GM12878 (cell line): ENCODE measurements at regions not wholly inside any gene's neighbourhood (a gene's known extent, or its start where the extent isn't known, plus 50 kb on each side); places are given as distances from the start of the nearest gene placed in this dataset.

Experiments used
- ATAC-seq: fragments of 200-7000 bp; cut with Tn5 transposase; 3 replicates; pipeline ENCODE4 v1.9.1; 2020; ENCODE audit warnings: mild to moderate bottlenecking, moderate library complexity
- BruUV-seq: library from RNA; stranded (reverse); fragments of 400-500 nt; replicated peaks from 2 replicates; lab custom pipeline; 2021; lab: Mats Ljungman, UMichigan
- CTCF ChIA-PET: fragments of 300-600 bp; sonication (Branson Sonifier 250); formaldehyde crosslinking; extraction: SDS; loops from one replicate; lab custom pipeline; 2021; ENCODE audit warnings: inconsistent platforms; lab: Yijun Ruan, JAX
- POLR2A ChIA-PET: fragments of 350-600 bp; formaldehyde crosslinking; extraction: SDS; loops from one replicate; lab custom pipeline; 2021; ENCODE audit warnings: inconsistent platforms; lab: Charles Lee
- RAD21 ChIA-PET: fragments of 300-600 bp; sonication (Branson Sonifier 250); formaldehyde crosslinking; loops from one replicate; lab custom pipeline; 2023; ENCODE audit warnings: antibody characterized with exemption; ENCODE audit not compliant: unreplicated experiment; lab: Charles Lee
- SMC1A ChIA-PET: fragments of 300-600 bp; sonication (Branson Sonifier 250); formaldehyde crosslinking; loops from one replicate; lab custom pipeline; 2023; ENCODE audit not compliant: unreplicated experiment, uncharacterized antibody; lab: Charles Lee
- DNase-seq: peaks from one replicate; pipeline ENCODE4 v3.0.0-alpha.2; 2011; ENCODE audit warnings: low read depth, low spot score
- FAIRE-seq: peaks from 3 replicates; lab custom pipeline; 2011; peaks lifted over from hg19 to GRCh38; lab: Jason Lieb, UNC
- H2AFZ ChIP-seq: 2 replicates; pipeline ENCODE4 v1.6.0; 2011; ENCODE audit warnings: low read depth, low read length, control low read depth; ENCODE audit not compliant: control insufficient read depth
- H3K27ac ChIP-seq: 2 replicates; pipeline ENCODE4 v1.5.1; 2011; ENCODE audit warnings: control low read depth; ENCODE audit not compliant: control insufficient read depth, insufficient read depth
- H3K27me3 ChIP-seq, 2 experiments: replicated peaks in 1 of 2; 2 replicates each; pipeline versions ENCODE4 v1.6.0 to v1.6.1; 2011; ENCODE audit warnings: low read length in 1 of 2; ENCODE audit not compliant: control insufficient read depth in 2 of 2, insufficient read depth in 2 of 2
- H3K36me3 ChIP-seq, 2 experiments: 2 replicates each; pipeline ENCODE4 v1.5.1; 2011; ENCODE audit warnings: low read length in 1 of 2; ENCODE audit not compliant: control insufficient read depth in 2 of 2, insufficient read depth in 2 of 2
- H3K4me1 ChIP-seq: 2 replicates; pipeline ENCODE4 v1.6.1; 2011; ENCODE audit warnings: mild to moderate bottlenecking, low read length, moderate library complexity, mixed read lengths; ENCODE audit not compliant: control insufficient read depth, insufficient read depth
- H3K4me2 ChIP-seq: 2 replicates; pipeline ENCODE4 v1.6.0; 2011; ENCODE audit warnings: control low read depth; ENCODE audit not compliant: control insufficient read depth, insufficient read depth
- H3K4me3 ChIP-seq: fragments of 200-600 bp; sonication (generic); 2 replicates; pipeline ENCODE4 v1.5.1; 2016
- H3K79me2 ChIP-seq: 2 replicates; pipeline ENCODE4 v1.6.0; 2011; ENCODE audit warnings: low read length; ENCODE audit not compliant: control insufficient read depth, insufficient read depth
- H3K9ac ChIP-seq: 2 replicates; pipeline ENCODE4 v1.8.0; 2011; ENCODE audit warnings: low read length, control low read depth, mixed read lengths; ENCODE audit not compliant: control insufficient read depth, insufficient read depth
- H3K9me3 ChIP-seq: replicated peaks from 3 replicates; pipeline ENCODE4 v1.5.1; 2011; ENCODE audit warnings: mild to moderate bottlenecking, low read length; ENCODE audit not compliant: control insufficient read depth, insufficient read depth
- H4K20me1 ChIP-seq: 2 replicates; pipeline ENCODE4 v1.6.0; 2011; ENCODE audit not compliant: control insufficient read depth, insufficient read depth
- BCL3 ChIP-seq: IDR thresholded peaks from 2 replicates; pipeline ENCODE4 v1.6.1; 2011; ENCODE audit warnings: borderline replicate concordance, low read depth, mild to moderate bottlenecking, moderate library complexity, low read length; ENCODE audit not compliant: insufficient read depth, poor library complexity, severe bottlenecking
- CREM ChIP-seq: IDR thresholded peaks from 2 replicates; pipeline ENCODE4 v1.6.1; 2014; ENCODE audit warnings: antibody characterized with exemption, low read depth
- EED ChIP-seq: sonication (generic); IDR thresholded peaks from 2 replicates; pipeline ENCODE4 v1.6.1; 2016; ENCODE audit warnings: antibody characterized with exemption, low read depth
- JUND ChIP-seq: IDR thresholded peaks from 2 replicates; pipeline ENCODE4 v1.6.1; 2012; ENCODE audit warnings: low read depth, mild to moderate bottlenecking, low read length, improper control_type of control experiment, moderate library complexity
- MLLT1 ChIP-seq: fragments of 450-650 bp; IDR thresholded peaks from 2 replicates; pipeline ENCODE4 v1.6.1; 2016; ENCODE audit warnings: mild to moderate bottlenecking
- MTA2 ChIP-seq: fragments of 450-650 bp; IDR thresholded peaks from 2 replicates; pipeline ENCODE4 v1.6.1; 2016; ENCODE audit warnings: low read depth, mild to moderate bottlenecking, moderate library complexity
- RAD21 ChIP-seq: IDR thresholded peaks from 2 replicates; pipeline ENCODE4 v1.6.1; 2011; ENCODE audit warnings: mild to moderate bottlenecking, low read depth, low read length, moderate library complexity; ENCODE audit not compliant: insufficient read depth
- RAD51 ChIP-seq: fragments of 450-650 bp; IDR thresholded peaks from 2 replicates; pipeline ENCODE4 v1.6.1; 2016; ENCODE audit warnings: moderate library complexity, mild to moderate bottlenecking, inconsistent platforms
- RELB ChIP-seq: fragments of 450-650 bp; IDR thresholded peaks from 2 replicates; pipeline ENCODE4 v1.6.1; 2017; ENCODE audit warnings: low read depth, mild to moderate bottlenecking, moderate library complexity
- SIX5 ChIP-seq: IDR thresholded peaks from 2 replicates; pipeline ENCODE4 v1.6.1; 2011; ENCODE audit warnings: mild to moderate bottlenecking, low read depth, low read length, moderate library complexity; ENCODE audit not compliant: severe bottlenecking
- STAT3 ChIP-seq: IDR thresholded peaks from 2 replicates; pipeline ENCODE4 v1.6.1; 2011; ENCODE audit warnings: low read depth, low read length, improper control_type of control experiment
- ZBTB33 ChIP-seq: fragments of 450-650 bp; IDR thresholded peaks from 2 replicates; pipeline ENCODE4 v1.6.1; 2017; ENCODE audit warnings: mild to moderate bottlenecking
- ZBTB4 ChIP-seq: fragments of 450-650 bp; formaldehyde crosslinking; IDR thresholded peaks from 2 replicates; pipeline ENCODE4 v1.4.0; 2022; ENCODE audit warnings: mild to moderate bottlenecking, moderate library complexity
- WGBS: methylation state at CpG from one replicate; pipeline ENCODE4 v1.1.6; 2016; ENCODE audit warnings: low lambda C conversion rate; ENCODE audit not compliant: insufficient replicate concordance, insufficient coverage; ENCODE audit errors: missing lambda C conversion rate; 5-methylcytosine and 5-hydroxymethylcytosine counted together
- in situ Hi-C: fragments of 300-500 bp; cut with MboI; formaldehyde crosslinking; loops from 9 replicates; pipeline ENCODE4 v1.14.3; 2018; ENCODE audit warnings: mixed read lengths
- intact Hi-C: fragments of 100-400 bp; cut with micrococcal nuclease; formaldehyde crosslinking; loops from one replicate; pipeline ENCODE4 v1.14.2; 2022; ENCODE audit not compliant: unreplicated experiment

GRCh38 chr9:16068476-16068875 is 515.6 kb downstream of the CCDC171 start:
- SMC1A ChIA-PET = no interaction called here
- Histone ChIP-seq H2AFZ (no peak overlapping the region), H3K9ac (no peak overlapping the region), H4K20me1 (no peaks in the 10 kb centered on the region), H3K27ac (no peak overlapping the region), H3K4me2 (no peak overlapping the region), H3K79me2 (no peaks in the 10 kb centered on the region), H3K27me3 (no peaks in the 10 kb centered on the region; a peak in 1 of 4 replicates), H3K9me3 (no peaks in the 10 kb centered on the region), H3K36me3 (no peaks in the 10 kb centered on the region), H3K4me3 (no peak overlapping the region), H3K4me1 (no peaks in the 10 kb centered on the region)
- FAIRE-seq = no peak
- intact Hi-C loops = no loop called here
- WGBS = 46% methylated on average over 9 of the region's 9 CpGs
- POLR2A ChIA-PET = no interaction called here
- TF ChIP-seq RAD21 (no peak), MTA2 (no peak), CREM (no peak), ZBTB33 (no peak), RAD51 (no peak), MLLT1 (no peak), BCL3 (no peak), JUND (no peak), STAT3 (no peak), EED (no peak), RELB (no peak), SIX5 (no peak), ZBTB4 (CRISPR knock-in tag) (no peak)
- RAD21 ChIA-PET = no interaction called here
- in situ Hi-C loops = no loop called here
- CTCF ChIA-PET = no interaction called here
- ATAC-seq = no peak
- no peak for DNase-seq
- no TSS peak for BruUV-seq
